HUDEP-2 (cell line): ENCODE measurements at regions not wholly inside any gene's neighbourhood (a gene's known extent, or its start where the extent isn't known, plus 50 kb on each side); places are given as distances from the start of the nearest gene placed in this dataset.
"Not testable (repeated sequence)": the region's sequence is repeated elsewhere in the genome, so short reads cannot be mapped to it uniquely, and the experiment has no call there.

Experiments used
- DNase-seq, 76 experiments: peaks; one replicate each; lab custom pipeline; 2025; ENCODE audit not compliant: unreplicated experiment in 76 of 76; lab: John Stamatoyannopoulos, UW

DNA sequence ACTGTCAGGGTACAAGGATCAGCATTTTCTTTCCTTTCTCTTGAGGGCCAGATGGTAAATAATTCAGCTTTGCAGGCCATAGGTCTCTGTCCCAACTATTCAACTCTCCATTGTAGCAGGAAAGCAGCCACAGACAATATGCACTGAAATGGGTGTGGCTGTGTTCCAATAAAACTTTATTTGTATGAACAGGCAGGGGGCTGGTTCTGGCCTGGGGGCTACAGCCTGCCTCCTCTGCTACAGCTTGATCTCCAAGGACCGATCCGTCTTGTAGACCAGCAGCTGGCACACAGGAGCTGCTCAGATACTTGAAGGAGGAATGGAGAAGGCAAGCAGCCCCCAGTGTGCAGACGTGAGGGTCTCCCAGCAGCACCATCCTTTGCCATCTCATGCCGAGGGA, 127.1 kb downstream of the OTOP1 start:
- not testable (repeated sequence) for DNase-seq

DNA sequence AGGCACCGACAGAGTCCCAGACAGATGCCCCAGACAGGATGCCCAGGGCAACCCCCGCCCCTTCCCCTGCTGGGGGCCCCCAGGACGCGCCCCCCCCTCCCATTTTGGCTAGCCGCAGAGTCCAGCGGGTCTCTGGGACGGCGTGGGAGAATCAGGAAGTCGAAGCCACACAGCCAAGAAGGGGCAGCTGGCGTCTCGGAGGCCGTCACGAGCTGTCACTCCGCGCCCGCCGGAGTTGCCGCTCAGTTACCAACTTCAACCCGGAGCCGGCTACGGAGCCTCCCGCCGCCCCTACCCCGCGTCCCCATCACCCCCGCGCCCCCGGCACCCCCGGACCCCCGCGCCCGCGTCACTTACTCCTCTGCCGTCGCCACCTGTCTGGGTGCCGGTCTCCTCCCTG, 119.8 kb downstream of the OTOP1 start:
- DNase-seq, result not testable (repeated sequence)

DNA sequence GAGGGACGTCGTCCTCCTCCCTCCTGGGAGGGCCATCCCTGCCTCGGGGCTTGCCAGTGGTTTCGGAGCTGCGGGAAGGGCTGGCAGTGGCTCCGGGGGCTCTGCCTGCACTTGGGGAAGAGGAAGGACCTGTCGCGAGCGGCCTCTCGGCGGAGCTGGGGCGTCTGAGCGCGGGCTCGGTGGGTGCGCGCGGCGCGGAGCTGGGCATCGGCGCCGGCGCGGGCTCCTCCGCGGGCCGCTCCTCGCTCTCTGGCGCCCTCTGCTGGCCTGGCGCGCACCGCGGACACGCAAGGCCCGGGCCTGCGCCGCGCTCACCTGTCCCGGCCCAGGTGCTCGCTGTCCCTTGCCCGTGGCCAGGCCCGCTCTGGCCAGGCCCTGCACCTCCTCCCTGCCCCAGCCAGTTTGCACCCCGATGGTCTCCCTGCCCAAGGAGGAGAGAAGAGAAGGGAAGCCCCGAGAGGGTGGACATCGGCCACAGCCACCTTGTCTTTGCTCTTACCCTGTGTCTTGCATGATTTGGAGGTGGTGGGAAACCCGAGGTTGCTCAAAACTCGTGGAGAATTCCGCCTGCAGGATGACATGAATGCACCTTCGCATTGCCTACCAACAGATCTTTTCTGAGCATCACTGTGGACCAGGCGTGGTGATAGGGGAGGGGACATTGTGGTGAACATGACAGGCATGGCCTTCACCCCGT, 119.2 kb downstream of the OTOP1 start:
- DNase-seq, result not testable (repeated sequence)

DNA sequence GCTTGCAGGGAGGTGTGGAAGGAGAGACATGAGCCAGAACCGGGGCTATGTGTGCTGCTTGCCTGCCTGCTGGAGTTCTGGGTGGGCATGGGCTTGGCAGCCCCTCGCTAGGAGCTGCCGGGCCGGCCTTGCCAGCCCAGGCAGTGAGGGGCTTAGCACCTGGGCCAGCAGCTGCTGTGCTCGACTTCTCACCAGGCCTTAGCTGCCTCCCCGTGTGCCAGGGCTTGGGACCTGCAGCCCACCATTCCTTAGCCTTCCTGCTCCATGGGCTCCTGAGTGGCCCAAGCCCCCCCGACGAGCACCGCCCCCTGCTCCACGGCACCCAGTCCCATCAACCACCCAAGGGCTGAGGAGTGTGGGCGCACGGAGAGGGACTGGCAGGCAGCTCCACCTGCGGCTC, 111.3 kb downstream of the OTOP1 start:
- not testable (repeated sequence) for DNase-seq

DNA sequence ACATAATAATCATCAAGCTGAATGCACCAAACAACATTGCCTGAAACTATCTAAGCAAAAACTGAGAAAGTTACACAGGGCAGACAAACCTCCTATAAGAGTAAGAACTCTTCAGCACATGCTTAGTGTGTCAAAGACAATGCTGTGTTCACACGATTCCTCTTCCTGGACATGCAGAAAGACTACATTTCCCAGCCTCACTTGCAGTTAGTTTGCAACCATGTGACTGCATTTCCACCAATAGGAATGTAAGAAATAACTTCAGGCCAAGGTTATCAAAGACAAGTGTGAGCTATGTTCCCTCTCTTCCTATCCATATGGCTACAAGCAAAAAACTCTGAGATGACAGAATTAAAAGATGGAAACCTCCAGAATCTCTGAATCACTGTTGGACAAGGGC, 109.8 kb downstream of the OTOP1 start:
- not testable (repeated sequence) for DNase-seq

DNA sequence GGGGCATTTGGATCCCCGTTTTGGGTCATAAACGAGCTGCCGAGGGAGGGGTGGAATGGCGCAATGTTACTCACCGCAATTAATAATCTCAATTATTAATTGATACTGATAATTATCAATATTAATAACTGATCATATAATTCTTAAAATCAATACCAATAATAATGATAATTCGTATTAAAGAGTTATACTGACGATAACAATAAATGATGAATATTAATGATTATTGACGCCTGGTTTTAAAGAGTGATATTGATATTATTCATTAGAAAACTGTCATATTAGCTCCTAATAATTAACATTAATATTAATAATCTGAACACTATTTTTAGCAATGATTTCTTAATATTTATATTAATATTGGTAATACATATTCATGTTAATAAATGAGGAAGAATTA, 92.4 kb downstream of the OTOP1 start:
- DNase-seq, result not testable (repeated sequence)

DNA sequence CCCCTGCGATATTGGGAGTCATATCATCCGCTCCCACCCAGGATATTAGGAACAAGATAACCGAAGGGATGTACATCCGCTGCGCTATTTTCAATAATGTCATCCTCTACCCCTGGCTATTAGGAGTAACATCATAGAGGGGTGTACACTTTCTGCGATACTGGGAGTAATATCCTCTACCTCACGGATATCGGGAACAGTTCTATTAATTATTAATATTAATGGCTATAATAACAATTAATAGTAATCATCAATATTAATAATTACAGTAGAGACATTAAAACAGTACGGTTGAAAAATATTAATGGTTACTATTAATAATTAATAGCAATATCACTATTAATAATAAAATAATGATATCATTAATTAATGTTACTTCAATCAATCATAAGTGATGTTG, 90.1 kb downstream of the OTOP1 start:
- not testable (repeated sequence) for DNase-seq
